Neural progenitor cell (in vitro differentiated cells): ENCODE measurements at regions not wholly inside any gene's neighbourhood (a gene's known extent, or its start where the extent isn't known, plus 50 kb on each side); places are given as distances from the start of the nearest gene placed in this dataset.

Experiments used
- DNase-seq: peaks from one replicate; pipeline ENCODE4 v3.0.0-alpha.2; 2016; ENCODE audit warnings: low spot score
- H2AFZ ChIP-seq: fragments of 200-600 bp; sonication (generic); replicated peaks from 2 replicates; pipeline ENCODE4 v1.6.1; 2016; ENCODE audit warnings: antibody characterized with exemption
- H3F3A ChIP-seq: fragments of 200-600 bp; sonication (generic); 2 replicates; pipeline ENCODE4 v1.6.1; 2016; ENCODE audit warnings: antibody characterized with exemption, low read depth
- H3K27ac ChIP-seq: fragments of 200-600 bp; sonication (generic); 2 replicates; pipeline ENCODE4 v1.5.1; 2016; ENCODE audit warnings: mild to moderate bottlenecking
- H3K27me3 ChIP-seq: fragments of 200-600 bp; sonication (generic); 2 replicates; pipeline ENCODE4 v1.6.1; 2016; ENCODE audit warnings: mild to moderate bottlenecking, moderate library complexity
- H3K36me3 ChIP-seq: fragments of 200-600 bp; sonication (generic); 2 replicates; pipeline ENCODE4 v1.5.1; 2016
- H3K4me1 ChIP-seq: fragments of 200-600 bp; sonication (generic); 2 replicates; pipeline ENCODE4 v1.6.1; 2016; ENCODE audit warnings: mixed run types
- H3K4me2 ChIP-seq: fragments of 200-600 bp; sonication (generic); 2 replicates; pipeline ENCODE4 v1.6.1; 2016
- H3K4me3 ChIP-seq: fragments of 200-600 bp; sonication (generic); 2 replicates; pipeline ENCODE4 v1.5.1; 2016
- H3K79me2 ChIP-seq: fragments of 200-600 bp; sonication (generic); 2 replicates; pipeline ENCODE4 v1.6.1; 2016; ENCODE audit warnings: low read depth
- H3K9ac ChIP-seq: fragments of 200-600 bp; sonication (generic); 2 replicates; pipeline ENCODE4 v1.6.1; 2016
- H3K9me3 ChIP-seq: fragments of 200-600 bp; sonication (generic); 2 replicates; pipeline ENCODE4 v1.5.1; 2016; ENCODE audit warnings: low read depth
- H4K20me1 ChIP-seq: fragments of 200-600 bp; sonication (generic); 2 replicates; pipeline ENCODE4 v1.6.1; 2016; ENCODE audit warnings: low read depth
- H3K27ac Mint-ChIP-seq: 3 replicates; pipeline ENCODE4 v1.8.0; 2021; ENCODE audit warnings: mixed read lengths
- H3K27me3 Mint-ChIP-seq: 2 replicates; pipeline ENCODE4 v1.8.0; 2022; ENCODE audit warnings: low read depth, mild to moderate bottlenecking, inconsistent platforms, moderate library complexity, mixed read lengths; ENCODE audit not compliant: insufficient read depth
- H3K36me3 Mint-ChIP-seq: 3 replicates; pipeline ENCODE4 v1.8.0; 2021; ENCODE audit warnings: mixed read lengths
- H3K4me1 Mint-ChIP-seq: 3 replicates; pipeline ENCODE4 v1.8.0; 2021; ENCODE audit warnings: mixed read lengths
- H3K4me3 Mint-ChIP-seq: 3 replicates; pipeline ENCODE4 v1.8.0; 2021; ENCODE audit warnings: mild to moderate bottlenecking, moderate library complexity, mixed read lengths
- H3K9me3 Mint-ChIP-seq: 3 replicates; pipeline ENCODE4 v1.8.0; 2020; ENCODE audit warnings: mixed read lengths
- EZH2 ChIP-seq: fragments of 200-600 bp; sonication (generic); IDR thresholded peaks from 2 replicates; pipeline ENCODE4 v1.6.1; 2017; ENCODE audit warnings: antibody characterized with exemption, mild to moderate bottlenecking, moderate library complexity
- EZH2phosphoT487 ChIP-seq: fragments of 200-600 bp; sonication (generic); IDR thresholded peaks from 2 replicates; pipeline ENCODE4 v1.6.1; 2017; ENCODE audit warnings: antibody characterized with exemption
- TF ChIP-seq, protein P1 (sequence below): fragments of 200-600 bp; sonication (generic); IDR thresholded peaks from 2 replicates; pipeline ENCODE4 v1.5.1; 2017; ENCODE audit warnings: antibody characterized with exemption, mild to moderate bottlenecking

DNA sequence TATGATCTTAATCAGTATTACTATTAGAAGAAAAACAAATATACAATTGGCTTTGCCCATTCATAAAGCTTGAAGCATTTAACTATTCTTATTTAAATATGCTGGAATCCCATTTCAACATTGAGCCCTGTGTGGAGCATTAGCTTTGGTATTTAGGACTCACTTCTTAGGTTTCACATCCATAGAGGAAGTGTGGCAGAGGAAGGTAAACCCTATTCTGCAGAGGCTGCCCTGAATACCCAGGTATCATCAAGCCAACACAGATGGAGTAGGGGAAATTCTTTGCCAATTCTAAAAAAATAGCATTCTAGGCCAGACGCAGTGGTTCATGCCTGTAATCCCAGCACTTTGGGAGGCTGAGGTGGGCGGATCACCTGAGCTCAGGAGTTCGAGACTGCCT is 361.5 kb downstream of the FIGN start:
- no peaks in the 10 kb centered on the region for H3K27me3 ChIP-seq
- Mint-ChIP-seq H3K27me3 (peaks cover 4% of the 10 kb centered on the region), H3K9me3 (peaks cover under 1% of the 10 kb centered on the region), H3K36me3 (no peaks in the 10 kb centered on the region), H3K4me3 (no peak overlapping the region), H3K27ac (no peak overlapping the region), H3K4me1 (no peaks in the 10 kb centered on the region)
- H3K4me1 ChIP-seq: no peaks in the 10 kb centered on the region
- no peaks in the 10 kb centered on the region for H3F3A ChIP-seq
- H3K36me3 ChIP-seq: no peaks in the 10 kb centered on the region
- DNase-seq: no peak
- no peaks in the 10 kb centered on the region for H4K20me1 ChIP-seq
- H3K4me3 ChIP-seq: no peak overlapping the region
- H2AFZ ChIP-seq: no peak overlapping the region
- no peak overlapping the region for H3K4me2 ChIP-seq
- no peaks in the 10 kb centered on the region for H3K9me3 ChIP-seq
- no peak overlapping the region for H3K27ac ChIP-seq
- H3K79me2 ChIP-seq: no peaks in the 10 kb centered on the region
- TF ChIP-seq EZH2 (no peak), EZH2phosphoT487 (no peak)
- TF ChIP-seq, protein P1, sequence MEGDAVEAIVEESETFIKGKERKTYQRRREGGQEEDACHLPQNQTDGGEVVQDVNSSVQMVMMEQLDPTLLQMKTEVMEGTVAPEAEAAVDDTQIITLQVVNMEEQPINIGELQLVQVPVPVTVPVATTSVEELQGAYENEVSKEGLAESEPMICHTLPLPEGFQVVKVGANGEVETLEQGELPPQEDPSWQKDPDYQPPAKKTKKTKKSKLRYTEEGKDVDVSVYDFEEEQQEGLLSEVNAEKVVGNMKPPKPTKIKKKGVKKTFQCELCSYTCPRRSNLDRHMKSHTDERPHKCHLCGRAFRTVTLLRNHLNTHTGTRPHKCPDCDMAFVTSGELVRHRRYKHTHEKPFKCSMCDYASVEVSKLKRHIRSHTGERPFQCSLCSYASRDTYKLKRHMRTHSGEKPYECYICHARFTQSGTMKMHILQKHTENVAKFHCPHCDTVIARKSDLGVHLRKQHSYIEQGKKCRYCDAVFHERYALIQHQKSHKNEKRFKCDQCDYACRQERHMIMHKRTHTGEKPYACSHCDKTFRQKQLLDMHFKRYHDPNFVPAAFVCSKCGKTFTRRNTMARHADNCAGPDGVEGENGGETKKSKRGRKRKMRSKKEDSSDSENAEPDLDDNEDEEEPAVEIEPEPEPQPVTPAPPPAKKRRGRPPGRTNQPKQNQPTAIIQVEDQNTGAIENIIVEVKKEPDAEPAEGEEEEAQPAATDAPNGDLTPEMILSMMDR: no peak
- H3K9ac ChIP-seq: no peak overlapping the region

DNA sequence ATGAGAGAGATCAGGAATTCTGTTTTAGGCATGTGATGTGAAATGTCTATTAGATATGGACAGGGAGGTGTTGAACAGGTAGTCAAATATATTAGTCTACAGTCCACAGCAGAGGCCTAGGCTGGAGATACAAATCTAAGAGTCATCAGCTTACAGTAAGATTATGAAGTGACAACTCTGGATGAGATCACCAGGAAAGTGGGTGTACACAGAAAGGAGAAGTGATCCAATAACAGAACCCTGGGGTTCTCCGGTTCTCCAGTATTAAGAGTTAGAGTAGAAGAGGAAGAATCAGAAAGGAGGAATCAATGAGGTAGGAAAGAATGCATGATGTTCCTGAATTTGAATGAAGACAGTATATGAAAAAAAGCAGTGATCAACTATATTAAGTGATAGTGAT is 362.3 kb downstream of the FIGN start:
- Histone ChIP-seq H3K9ac (no peak overlapping the region), H3K4me3 (no peak overlapping the region), H2AFZ (no peak overlapping the region), H3K9me3 (no peaks in the 10 kb centered on the region), H3K4me2 (no peak overlapping the region), H3K4me1 (no peaks in the 10 kb centered on the region), H3K27me3 (no peaks in the 10 kb centered on the region), H3K27ac (no peak overlapping the region), H3K79me2 (no peaks in the 10 kb centered on the region), H3F3A (no peaks in the 10 kb centered on the region), H3K36me3 (no peaks in the 10 kb centered on the region), H4K20me1 (no peaks in the 10 kb centered on the region)
- Mint-ChIP-seq H3K27ac (no peak overlapping the region), H3K4me3 (no peak overlapping the region), H3K4me1 (no peaks in the 10 kb centered on the region), H3K36me3 (no peaks in the 10 kb centered on the region), H3K9me3 (no peaks in the 10 kb centered on the region), H3K27me3 (peaks cover 4% of the 10 kb centered on the region)
- DNase-seq: no peak
- TF ChIP-seq EZH2: no peak
- TF ChIP-seq, protein P1: no peak
- TF ChIP-seq EZH2phosphoT487: no peak

DNA sequence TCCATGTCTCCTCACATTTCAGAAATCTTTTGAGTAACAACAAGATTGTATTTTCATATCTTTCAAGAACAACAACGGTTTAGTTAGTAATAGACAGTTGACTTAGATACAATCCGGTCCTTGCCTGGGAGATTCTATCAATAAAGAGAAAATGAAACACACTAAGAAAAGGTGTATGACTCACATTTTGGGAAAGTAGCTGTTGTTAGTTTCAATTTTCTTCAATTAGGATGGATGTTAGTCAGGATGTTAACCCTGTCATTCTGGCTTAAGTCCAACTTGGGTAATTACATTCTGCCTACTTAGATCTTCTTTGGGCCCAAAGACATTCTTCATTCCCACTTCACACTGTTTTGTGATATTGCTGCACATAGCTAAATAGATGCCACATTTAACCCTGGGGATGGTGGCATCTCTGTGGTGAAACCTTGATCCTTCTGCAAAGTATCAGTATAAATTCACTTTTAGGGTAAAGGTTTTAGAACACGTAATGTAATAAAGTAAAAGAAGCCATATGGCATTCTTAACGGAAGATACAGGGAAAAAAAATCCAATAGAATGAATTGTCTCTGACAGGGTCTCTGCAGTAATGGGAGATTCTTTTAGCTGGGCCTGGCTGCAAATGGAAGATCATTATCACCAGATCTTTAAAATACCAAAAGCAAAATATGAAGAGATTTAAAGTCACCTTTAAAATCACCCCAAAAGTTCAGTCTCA is 365.5 kb downstream of the FIGN start:
- no peaks in the 10 kb centered on the region for H3K79me2 ChIP-seq
- no peak overlapping the region for H3K4me3 ChIP-seq
- no peak overlapping the region for H3K9ac ChIP-seq
- peak overlapping the region; percentile 9 for H2AFZ ChIP-seq
- H3F3A ChIP-seq: no peaks in the 10 kb centered on the region
- Mint-ChIP-seq H3K9me3 (no peaks in the 10 kb centered on the region), H3K27ac (no peak overlapping the region), H3K4me3 (no peak overlapping the region), H3K36me3 (no peaks in the 10 kb centered on the region), H3K27me3 (peaks cover 2% of the 10 kb centered on the region), H3K4me1 (no peaks in the 10 kb centered on the region)
- DNase-seq: no peak
- no peaks in the 10 kb centered on the region for H3K4me1 ChIP-seq
- H3K36me3 ChIP-seq: no peaks in the 10 kb centered on the region
- no peak overlapping the region for H3K27ac ChIP-seq
- H3K27me3 ChIP-seq: no peaks in the 10 kb centered on the region
- H3K9me3 ChIP-seq: no peaks in the 10 kb centered on the region
- H3K4me2 ChIP-seq: no peak overlapping the region
- TF ChIP-seq EZH2 (no peak), EZH2phosphoT487 (no peak)
- TF ChIP-seq, protein P1: no peak
- no peaks in the 10 kb centered on the region for H4K20me1 ChIP-seq
